ENCODE measurements at regions not wholly inside any gene's neighbourhood (a gene's known extent, or its start where the extent isn't known, plus 50 kb on each side); places are given as distances from the start of the nearest gene placed in this dataset.

- DNase-seq: no peak
These were observed 1158.5 kb downstream of the CDH18 start for GRCh38 chr5:18829539-18829938.

- DNase-seq: no peak
These were observed 1137.8 kb downstream of the CDH18 start for GRCh38 chr5:18850216-18850615.

- DNase-seq: no peak
These were observed 1115.0 kb downstream of the CDH18 start for GRCh38 chr5:18872978-18873377.

- DNase-seq: no peak
These were observed 1111.4 kb downstream of the CDH18 start for GRCh38 chr5:18876565-18876964.

GRCh38 chr5:18881615-18882014 lies 1106.4 kb downstream of the CDH18 start:
- DNase-seq: no peak

- DNase-seq: no peak
These were observed 1105.8 kb downstream of the CDH18 start for GRCh38 chr5:18882154-18882553.

GRCh38 chr5:18888821-18889220 lies 1099.2 kb downstream of the CDH18 start:
- no peak for DNase-seq

GRCh38 chr5:18900644-18901043 lies 1087.4 kb downstream of the CDH18 start:
- DNase-seq: no peak

GRCh38 chr5:18920966-18921365 lies 1067.0 kb downstream of the CDH18 start:
- DNase-seq: no peak

- DNase-seq: no peak
These were observed 1055.9 kb downstream of the CDH18 start for GRCh38 chr5:18932081-18932480.

GRCh38 chr5:18944771-18945170 lies 1043.2 kb downstream of the CDH18 start:
- no peak for DNase-seq

GRCh38 chr5:18954239-18954638 lies 1033.8 kb downstream of the CDH18 start:
- DNase-seq: no peak

- no peak for DNase-seq
These were observed 1028.5 kb downstream of the CDH18 start for GRCh38 chr5:18959535-18959934.

- no peak for DNase-seq
These were observed 1026.8 kb downstream of the CDH18 start for GRCh38 chr5:18961234-18961633.

GRCh38 chr5:18965893-18966292 lies 1022.1 kb downstream of the CDH18 start:
- no peak for DNase-seq

GRCh38 chr5:18967637-18968036 lies 1020.4 kb downstream of the CDH18 start:
- DNase-seq: no peak

GRCh38 chr5:18968966-18969365 lies 1019.0 kb downstream of the CDH18 start:
- no peak for DNase-seq

GRCh38 chr5:18970000-18970399 lies 1018.0 kb downstream of the CDH18 start:
- DNase-seq: no peak

- DNase-seq: no peak
These were observed 1015.8 kb downstream of the CDH18 start for GRCh38 chr5:18972177-18972576.

GRCh38 chr5:18975624-18976023 lies 1012.4 kb downstream of the CDH18 start:
- no peak for DNase-seq

GRCh38 chr5:18977880-18978279 lies 1010.1 kb downstream of the CDH18 start:
- no peak for DNase-seq

- DNase-seq: no peak
These were observed 1003.4 kb downstream of the CDH18 start for GRCh38 chr5:18984559-18985080.

GRCh38 chr5:18985171-18985758 lies 1002.7 kb downstream of the CDH18 start:
- DNase-seq: no peak

GRCh38 chr5:18987101-18987500 lies 1000.9 kb downstream of the CDH18 start:
- no peak for DNase-seq

- DNase-seq: no peak
These were observed 997.1 kb downstream of the CDH18 start for GRCh38 chr5:18990852-18991251.

Measured in NCI-H1436 treated with DMSO at 0.1 percent for 48 hours (cell line).